ENCODE measurements at regions not wholly inside any gene's neighbourhood (a gene's known extent, or its start where the extent isn't known, plus 50 kb on each side); places are given as distances from the start of the nearest gene placed in this dataset.

DNA sequence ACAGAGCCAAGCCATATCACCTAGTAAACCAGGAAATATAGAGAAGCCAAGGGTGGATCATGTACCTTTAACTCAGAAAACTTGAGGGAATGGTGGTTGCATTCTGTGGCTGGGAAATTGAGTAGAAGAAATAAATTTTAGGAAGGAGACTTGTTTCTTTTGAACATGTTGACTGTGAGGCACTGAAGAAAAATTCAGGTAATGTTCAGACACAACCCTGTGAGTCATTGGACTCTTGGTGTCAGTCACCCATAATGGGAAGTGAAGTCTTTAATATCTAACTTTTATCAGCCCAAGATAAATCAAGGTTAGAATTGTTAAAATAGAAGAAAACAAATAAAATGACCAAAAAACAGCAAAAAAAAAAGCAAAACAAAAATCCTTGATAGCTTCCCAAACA lies 98.8 kb upstream of the GRIK2 start:
- intact Hi-C loops (cut with micrococcal nuclease) = no loop called here
- no peak for DNase-seq
- Histone ChIP-seq H3K9me3 (replicated peaks) (no peaks in the 10 kb centered on the region), H3K27me3 (ENCODE audit: low read depth) (no peaks in the 10 kb centered on the region), H3K4me3 (no peak overlapping the region), H3K4me1 (no peaks in the 10 kb centered on the region), H3K27ac (replicated peaks) (no peak overlapping the region), H3K36me3 (no peaks in the 10 kb centered on the region)
- TF ChIP-seq CTCF (IDR thresholded peaks at IDR 0.05; ENCODE audit: borderline replicate concordance) = no peak

DNA sequence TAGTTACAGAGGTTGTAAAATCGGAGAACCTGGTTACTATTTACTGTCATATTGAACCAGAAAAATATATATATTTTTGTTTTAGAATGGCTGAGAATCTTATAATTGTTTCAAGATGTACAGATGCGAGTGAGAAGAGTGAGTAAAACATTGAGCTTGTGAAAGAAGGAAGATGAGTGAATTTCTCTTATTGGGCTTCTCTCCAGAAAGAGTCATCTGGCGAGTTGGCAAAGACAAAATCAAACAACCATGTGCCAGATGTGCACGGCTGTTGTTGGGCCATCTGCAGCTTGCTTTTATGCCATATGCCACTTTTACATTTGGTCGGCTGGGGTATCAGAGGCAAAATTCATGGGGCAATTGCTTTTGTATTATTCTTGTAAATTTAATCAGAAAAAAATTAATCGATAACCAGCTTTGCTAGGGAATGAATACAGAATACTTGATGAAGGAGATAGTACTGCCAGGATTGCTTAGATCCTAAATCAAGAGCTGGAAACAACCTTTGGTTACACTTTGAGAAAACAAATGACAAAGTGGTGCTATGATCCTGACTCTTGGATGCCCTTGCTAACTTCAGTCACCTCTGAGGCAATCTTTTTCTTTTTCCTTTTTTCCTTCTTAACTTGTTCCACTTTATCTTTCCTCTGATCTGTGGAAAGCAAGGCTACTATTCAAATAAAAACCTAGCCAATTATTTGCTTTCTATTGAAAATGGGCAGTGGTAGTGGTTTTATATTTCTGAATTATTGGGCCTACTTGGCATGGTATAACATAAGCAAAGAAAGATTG lies 97.1 kb upstream of the GRIK2 start:
- Histone ChIP-seq H3K4me1 (no peaks in the 10 kb centered on the region), H3K9me3 (replicated peaks) (no peaks in the 10 kb centered on the region), H3K36me3 (no peaks in the 10 kb centered on the region), H3K27me3 (ENCODE audit: low read depth) (no peaks in the 10 kb centered on the region), H3K27ac (replicated peaks) (no peak overlapping the region), H3K4me3 (no peak overlapping the region)
- intact Hi-C loops (cut with micrococcal nuclease) = no loop called here
- DNase-seq = no peak
- TF ChIP-seq CTCF (IDR thresholded peaks at IDR 0.05; ENCODE audit: borderline replicate concordance) = no peak

- Histone ChIP-seq H3K27me3 (ENCODE audit: low read depth) (no peaks in the 10 kb centered on the region), H3K9me3 (replicated peaks) (peaks cover 23% of the 10 kb centered on the region)
- intact Hi-C loops (cut with micrococcal nuclease) = no loop called here
Observed at GRCh38 chr6:101302593-101302992, 90.9 kb upstream of the GRIK2 start.

DNA sequence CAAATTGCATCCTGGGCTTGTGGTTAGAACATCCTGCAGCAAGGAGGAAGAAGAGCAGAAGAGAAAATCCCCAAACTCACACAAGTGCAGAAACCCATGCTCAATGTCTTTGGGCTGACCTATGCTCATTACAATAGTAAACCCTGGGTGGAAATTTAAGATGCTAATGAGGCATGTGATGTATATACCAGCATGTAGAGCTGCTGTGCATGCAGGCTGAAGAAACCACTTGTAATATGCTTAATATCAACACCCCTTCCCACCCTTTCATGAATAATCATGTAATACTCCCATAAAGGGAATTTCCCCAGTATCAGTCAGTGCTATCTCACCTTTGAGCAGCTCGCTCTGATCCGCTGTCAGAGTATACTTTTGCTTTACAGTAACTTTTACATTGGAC lies 90.0 kb upstream of the GRIK2 start:
- no peak overlapping the region for H3K27ac ChIP-seq (replicated peaks)
- no peak for DNase-seq
- H3K36me3 ChIP-seq = no peaks in the 10 kb centered on the region
- intact Hi-C loops (cut with micrococcal nuclease) = no loop called here
- H3K4me1 ChIP-seq = no peaks in the 10 kb centered on the region
- no peak overlapping the region for H3K4me3 ChIP-seq
- peaks cover 23% of the 10 kb centered on the region for H3K9me3 ChIP-seq (replicated peaks)
- H3K27me3 ChIP-seq (ENCODE audit: low read depth) = no peaks in the 10 kb centered on the region
- no peak for TF ChIP-seq CTCF (IDR thresholded peaks at IDR 0.05; ENCODE audit: borderline replicate concordance)

More at GRCh38 chr6:101302593-101302992, 90.9 kb upstream of the GRIK2 start:
- DNase-seq = no peak
- H3K4me1 ChIP-seq = no peaks in the 10 kb centered on the region
- no peaks in the 10 kb centered on the region for H3K36me3 ChIP-seq
- no peak overlapping the region for H3K27ac ChIP-seq (replicated peaks)
- no peak overlapping the region for H3K4me3 ChIP-seq
- TF ChIP-seq CTCF (IDR thresholded peaks at IDR 0.05; ENCODE audit: borderline replicate concordance) = no peak

DNA sequence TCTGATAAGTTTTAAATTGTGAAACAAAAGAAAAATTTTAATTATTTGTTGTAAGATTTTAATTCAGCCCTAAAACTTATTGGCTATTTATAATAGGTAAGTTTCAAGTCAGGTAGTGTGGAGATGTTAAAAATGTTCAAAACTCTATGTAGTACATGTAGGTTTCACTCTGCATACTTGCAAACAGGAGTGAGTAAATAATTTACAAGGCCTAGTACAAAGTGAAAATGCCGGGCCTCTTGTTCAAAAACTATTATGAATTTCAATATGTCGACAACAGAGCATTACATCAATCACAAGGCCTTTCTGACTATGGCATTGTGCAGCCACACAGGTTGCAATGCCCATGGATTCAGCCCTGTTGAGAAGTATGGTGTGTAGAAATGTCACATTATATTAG lies 80.9 kb upstream of the GRIK2 start:
- no peak overlapping the region for H3K4me3 ChIP-seq
- H3K27ac ChIP-seq (replicated peaks) = no peak overlapping the region
- intact Hi-C loops (cut with micrococcal nuclease) = no loop called here
- H3K27me3 ChIP-seq (ENCODE audit: low read depth) = no peaks in the 10 kb centered on the region
- no peaks in the 10 kb centered on the region for H3K4me1 ChIP-seq
- no peak for TF ChIP-seq CTCF (IDR thresholded peaks at IDR 0.05; ENCODE audit: borderline replicate concordance)
- H3K36me3 ChIP-seq = no peaks in the 10 kb centered on the region
- H3K9me3 ChIP-seq (replicated peaks) = no peaks in the 10 kb centered on the region
- DNase-seq = no peak
